Sciatic nerve (tissue), 2 donors: ENCODE measurements at regions not wholly inside any gene's neighbourhood (a gene's known extent, or its start where the extent isn't known, plus 50 kb on each side); places are given as distances from the start of the nearest gene placed in this dataset.
A peak's percentile ranks its signal among the peaks of the same experiment; 100 is the strongest.
"Not testable (repeated sequence)": the region's sequence is repeated elsewhere in the genome, so short reads cannot be mapped to it uniquely, and the experiment has no call there.

Experiments
- ATAC-seq: fragments of 200-7000 bp; cut with Tn5 transposase; one replicate; pipeline ENCODE4 v1.9.1; 2020; ENCODE audit warnings: mild to moderate bottlenecking, moderate library complexity
- DNase-seq: peaks from one replicate; pipeline ENCODE4 v3.0.0-alpha.2; 2020; ENCODE audit warnings: low spot score
- intact Hi-C: fragments of 100-400 bp; cut with DNase I; formaldehyde crosslinking; loops from one replicate; pipeline ENCODE4 v1.14.2; 2022
- donor health status: DM: no; HTN: no; CAD: no.
- donor health status: DM: no; HTN: no; CAD: no.

DNA sequence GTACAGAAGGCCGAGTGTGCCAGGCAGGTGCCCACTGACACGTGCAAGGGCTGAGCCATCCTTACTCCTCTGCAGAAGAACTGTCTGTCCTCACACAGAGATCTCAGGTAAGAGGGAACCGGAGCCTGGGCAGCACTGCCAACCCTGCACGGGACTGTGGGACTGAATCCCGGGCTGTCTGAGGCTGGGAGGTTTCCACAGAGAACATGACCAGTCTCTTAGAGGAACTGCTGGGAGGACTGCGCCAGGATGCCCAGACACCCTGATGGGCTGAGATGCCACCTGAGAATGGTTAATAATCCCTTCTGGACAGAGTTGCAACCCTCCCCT is 302.9 kb upstream of the SFSWAP start:
- no peak for ATAC-seq
- intact Hi-C loops, result no loop called here
- DNase-seq, result no peak

DNA sequence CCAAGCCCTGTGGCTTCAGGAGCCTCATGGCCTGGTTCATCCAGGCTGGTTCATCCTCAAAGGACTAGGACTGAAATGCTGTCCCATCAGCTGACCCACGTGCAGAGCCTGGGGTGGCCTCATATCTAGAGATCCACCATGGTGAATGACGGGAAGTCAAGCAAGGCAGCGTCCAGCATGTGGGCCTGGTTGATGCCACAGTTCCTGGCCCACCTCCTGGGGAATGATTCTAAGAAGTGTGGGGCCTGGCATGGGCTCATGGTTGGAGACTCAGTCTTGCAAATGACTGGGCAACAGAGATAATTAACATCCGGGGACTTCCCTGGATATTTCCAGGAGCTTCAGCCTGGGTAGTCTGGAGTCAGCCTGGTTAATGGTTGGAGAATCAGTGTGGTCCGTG is 302.4 kb upstream of the SFSWAP start:
- intact Hi-C loops, result no loop called here
- DNase-seq (no peak), ATAC-seq (no peak)

DNA sequence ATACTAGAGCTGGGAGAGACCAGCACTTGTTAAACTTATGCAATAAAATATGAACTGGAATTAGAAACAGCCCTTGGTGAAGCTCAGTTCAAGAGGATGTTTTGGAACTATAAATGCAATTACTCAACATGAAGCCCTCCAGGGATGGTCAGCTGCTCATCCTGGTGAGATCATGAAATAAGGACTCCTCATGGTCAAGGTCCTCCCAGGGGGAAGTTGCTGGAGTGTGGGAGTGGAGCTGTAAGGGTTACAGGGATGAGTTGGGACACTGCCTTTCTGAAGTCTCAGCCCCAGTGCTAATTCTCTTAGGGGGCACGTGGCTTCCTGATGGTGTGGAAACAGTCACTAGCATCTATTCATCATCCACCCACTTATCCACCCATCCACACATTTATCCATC is 301.7 kb upstream of the SFSWAP start:
- no peak for DNase-seq
- peak; percentile 56 for ATAC-seq
- intact Hi-C loops, result no loop called here

DNA sequence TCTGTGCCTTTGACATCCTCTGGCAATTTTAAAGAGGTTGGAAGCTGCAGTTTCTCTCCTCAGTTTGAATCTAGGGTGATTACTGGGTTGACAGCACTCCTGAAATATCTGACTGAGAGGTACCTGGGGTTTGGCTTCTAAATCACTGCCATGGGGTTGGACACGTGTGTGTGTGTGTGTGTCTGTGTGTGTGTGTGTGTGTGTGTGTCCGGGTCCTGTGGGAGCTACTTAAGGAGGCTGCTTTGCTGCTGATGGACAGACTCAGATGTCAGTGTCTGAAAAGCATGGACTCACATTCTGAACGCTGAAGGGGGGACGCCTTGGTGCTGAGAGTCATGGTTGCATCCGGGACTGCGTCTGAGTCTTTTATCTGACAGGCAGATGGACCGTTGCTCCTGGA is 299.1 kb upstream of the SFSWAP start:
- DNase-seq, intact Hi-C loops, ATAC-seq: not testable (repeated sequence)

DNA sequence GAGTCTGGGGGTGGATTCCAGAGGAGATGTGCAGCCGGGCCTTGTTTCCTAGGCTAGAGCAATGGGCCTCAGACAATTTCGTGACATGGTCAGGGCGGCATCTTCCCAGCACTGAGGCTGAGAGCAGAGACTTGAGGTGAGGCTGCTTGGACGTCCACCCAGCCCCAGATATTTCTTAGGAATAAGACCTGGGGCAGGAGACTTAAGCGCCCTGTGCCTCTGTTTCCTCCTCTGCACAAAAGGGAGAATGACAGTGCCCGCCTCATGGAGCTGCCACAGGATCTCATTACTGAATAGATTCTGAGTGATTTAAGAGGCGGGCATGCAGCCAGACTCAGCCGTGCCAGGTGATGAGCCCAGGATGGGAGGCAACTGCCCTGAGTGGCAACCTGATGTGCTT is 297.9 kb upstream of the SFSWAP start:
- intact Hi-C loops, result no loop called here
- DNase-seq (no peak), ATAC-seq (no peak)

DNA sequence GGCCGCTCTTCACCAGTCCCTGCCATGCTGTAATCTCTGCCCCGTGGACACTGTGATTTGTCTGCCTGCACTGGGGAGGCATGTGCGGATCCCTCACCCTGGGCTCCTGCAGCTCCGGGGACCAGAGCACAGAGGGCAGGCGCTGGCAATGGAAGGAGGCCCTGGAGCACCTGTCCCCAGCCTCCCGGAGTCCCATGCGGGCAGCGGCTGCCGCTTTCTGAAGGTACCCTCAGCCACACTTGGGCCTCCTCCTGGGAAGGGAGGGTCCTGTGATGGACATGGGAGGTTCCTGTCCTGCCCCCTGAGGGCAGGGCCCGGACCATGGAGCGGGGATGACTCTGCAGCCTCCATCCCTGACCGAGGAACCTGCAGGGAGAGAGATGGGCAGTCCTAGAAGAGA is 297.4 kb upstream of the SFSWAP start:
- DNase-seq (no peak), ATAC-seq (no peak)
- intact Hi-C loops, result no loop called here

DNA sequence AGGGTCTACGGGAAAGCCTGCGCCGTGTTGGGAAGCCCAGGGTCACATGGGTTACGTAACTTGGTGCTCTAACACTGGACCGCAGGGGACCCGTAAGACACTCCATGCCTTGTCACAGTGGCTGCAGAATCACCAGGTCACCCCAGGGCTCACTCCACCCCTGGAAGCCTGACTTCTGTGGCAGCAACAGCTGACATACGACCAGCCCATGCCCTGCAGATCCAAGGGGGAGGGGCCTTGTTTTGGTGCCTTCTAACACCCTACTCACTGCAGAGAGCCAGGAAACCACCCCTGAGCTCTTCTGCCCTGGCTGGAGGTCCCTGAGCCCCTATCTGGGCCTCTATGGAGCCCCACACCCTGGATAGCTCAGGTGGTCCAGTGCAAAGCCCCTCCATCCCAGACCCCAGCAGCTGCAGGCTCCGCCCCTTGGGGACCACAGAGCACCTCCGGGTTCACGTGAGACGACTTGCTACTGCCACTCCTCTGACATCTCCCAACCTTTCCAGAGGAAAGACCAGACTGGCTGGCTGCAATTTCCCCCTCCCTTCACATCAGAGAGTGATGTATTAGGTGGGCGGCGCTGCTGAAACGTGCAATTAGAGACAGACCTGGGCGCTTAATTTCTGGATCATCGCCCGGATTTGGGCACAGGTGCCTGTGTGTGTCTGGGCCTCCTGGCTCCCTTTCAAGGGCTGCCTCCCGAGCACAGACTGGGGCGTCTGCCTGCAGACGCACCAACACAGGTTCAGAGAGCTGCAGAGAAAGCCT is 296.6 kb upstream of the SFSWAP start:
- intact Hi-C loops, DNase-seq, ATAC-seq: not testable (repeated sequence)

DNA sequence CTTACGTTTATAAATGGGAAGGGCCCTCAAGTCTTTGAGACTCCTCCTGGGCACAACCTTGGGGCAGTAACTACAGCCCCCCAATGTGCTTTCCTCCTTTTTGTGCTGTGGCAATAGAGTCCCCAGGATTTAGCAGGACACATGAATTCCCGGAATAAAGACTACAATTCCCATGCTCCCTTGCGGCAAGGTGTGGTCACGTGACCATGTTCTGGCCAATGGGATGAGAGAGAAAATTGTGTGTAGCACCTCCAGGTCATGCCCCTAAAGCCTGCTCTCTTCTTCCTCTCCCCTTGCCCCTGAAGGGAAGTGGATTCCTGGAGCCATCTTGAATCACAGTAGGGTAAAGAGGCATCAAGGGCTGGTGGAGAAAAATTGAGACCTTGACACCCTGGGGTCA is 295.1 kb upstream of the SFSWAP start:
- no peak for ATAC-seq
- intact Hi-C loops, result no loop called here
- DNase-seq, result no peak

DNA sequence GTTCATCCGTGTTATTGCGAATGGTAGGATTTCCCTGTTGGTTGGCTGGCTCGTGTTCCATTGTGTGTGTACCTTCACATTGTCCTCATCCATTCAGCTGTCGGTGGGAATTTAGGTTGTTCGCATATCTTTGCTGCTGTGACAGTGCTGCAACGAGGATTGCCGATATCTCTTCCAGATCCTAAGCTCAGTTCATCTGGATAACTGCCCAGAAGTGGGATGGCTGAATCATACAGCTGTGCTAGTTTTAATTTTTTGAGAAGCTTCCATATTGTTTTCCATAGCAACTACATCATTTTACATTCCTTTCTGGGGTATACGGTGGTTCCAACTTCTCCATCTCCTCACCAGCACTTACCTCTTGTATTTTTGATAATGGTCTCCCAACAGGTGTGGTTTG is 292.8 kb upstream of the SFSWAP start:
- DNase-seq (no peak), ATAC-seq (no peak)
- intact Hi-C loops, result no loop called here

DNA sequence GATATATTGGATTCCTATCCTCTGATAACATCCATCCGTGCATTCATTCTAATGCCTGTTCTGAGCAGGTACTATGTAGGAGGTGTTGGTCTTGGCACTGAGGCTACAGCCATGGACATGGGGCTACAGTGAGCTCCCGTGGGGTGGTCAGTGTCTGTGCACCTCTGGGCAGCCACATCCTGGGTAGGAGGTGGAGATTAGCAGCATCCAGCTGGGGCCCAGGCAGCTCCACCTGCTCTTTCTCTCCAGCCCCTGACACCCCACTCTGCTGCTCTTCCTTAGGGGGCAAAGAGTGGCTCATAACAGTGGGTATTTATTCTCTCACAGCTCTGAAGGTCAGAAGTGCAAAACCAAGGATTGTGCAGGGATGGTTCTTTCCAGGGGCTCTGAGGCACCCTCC is 292.0 kb upstream of the SFSWAP start:
- no peak for ATAC-seq
- no peak for DNase-seq
- intact Hi-C loops, result no loop called here

DNA sequence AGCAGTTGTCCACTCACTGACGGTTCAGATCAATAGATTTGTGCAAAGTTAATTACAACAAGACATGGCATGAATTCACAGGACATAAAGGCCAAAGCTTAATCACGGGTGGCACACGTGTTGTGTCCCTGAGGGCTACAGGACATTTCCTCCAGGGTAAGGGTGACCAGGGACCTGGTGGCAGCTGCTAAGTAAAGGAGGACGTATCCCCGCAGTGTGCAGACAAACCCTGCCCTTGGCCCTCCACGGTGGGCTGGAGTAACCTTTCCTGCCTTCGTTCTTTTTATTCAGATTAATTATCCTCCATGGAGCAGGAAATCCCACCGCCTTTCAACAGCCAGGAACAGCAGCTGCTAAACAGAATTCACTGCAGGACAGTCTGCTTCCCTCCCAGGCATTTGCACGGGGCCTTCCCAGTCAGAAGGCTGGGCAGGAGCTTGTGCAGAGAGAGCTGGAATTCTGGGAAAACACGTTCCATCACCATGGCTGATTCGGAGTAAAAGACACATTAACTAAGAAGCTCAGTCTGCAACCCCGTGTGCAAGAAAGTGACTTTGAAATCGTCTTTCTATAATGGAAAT is 289.9 kb upstream of the SFSWAP start:
- intact Hi-C loops, result no loop called here
- no peak for ATAC-seq
- no peak for DNase-seq

DNA sequence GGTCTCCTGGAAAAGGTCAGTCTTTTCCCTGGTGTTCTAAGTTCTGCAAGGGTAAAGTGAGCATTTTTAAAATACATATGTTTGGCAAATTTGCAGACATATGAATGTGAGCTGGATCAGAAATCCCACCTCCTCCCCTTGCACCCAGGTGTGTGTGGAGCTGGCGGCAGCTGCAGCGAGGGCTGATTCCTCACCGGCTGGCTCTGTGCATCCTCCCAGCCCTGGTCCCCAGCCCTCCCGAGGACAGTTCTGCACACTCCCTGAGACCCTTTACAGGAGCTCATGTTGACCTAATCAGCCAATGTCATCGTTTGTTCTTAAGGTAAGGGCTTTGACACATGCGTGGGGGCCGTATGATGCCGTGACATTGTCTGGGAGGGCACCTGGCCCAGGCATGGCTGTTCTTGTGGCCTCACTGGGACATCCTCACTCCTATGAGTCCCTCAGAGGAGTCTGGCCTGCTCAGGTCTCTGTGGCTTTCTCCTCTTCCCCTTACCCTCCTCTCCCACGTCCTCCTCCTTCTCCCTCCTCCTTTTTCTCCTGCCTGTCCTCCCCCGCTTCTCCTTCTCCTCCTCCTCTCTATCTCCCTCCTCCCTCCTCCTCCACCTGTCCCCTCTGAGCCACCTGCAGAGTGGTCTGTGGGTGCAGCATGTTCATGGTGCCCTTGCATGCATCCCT is 289.2 kb upstream of the SFSWAP start:
- intact Hi-C loops, result no loop called here
- no peak for ATAC-seq
- no peak for DNase-seq

DNA sequence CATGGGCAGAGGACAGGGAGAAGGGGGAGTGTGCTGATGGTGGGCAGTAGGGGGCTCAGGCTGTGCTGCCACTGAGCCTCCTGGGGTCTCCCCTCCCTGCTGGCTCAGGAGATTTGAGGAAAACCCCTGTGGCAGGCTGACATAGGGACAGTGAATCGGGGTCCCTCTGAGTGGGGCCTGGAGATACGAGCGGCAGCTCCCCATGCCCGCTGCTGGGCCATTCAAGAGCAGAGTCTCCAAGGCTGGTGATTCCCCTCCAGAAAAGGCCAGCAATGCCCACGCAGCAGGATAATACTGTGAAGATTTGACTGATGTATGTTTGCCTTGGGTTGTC is 288.7 kb upstream of the SFSWAP start:
- ATAC-seq (no peak), DNase-seq (no peak)
- intact Hi-C loops, result no loop called here

DNA sequence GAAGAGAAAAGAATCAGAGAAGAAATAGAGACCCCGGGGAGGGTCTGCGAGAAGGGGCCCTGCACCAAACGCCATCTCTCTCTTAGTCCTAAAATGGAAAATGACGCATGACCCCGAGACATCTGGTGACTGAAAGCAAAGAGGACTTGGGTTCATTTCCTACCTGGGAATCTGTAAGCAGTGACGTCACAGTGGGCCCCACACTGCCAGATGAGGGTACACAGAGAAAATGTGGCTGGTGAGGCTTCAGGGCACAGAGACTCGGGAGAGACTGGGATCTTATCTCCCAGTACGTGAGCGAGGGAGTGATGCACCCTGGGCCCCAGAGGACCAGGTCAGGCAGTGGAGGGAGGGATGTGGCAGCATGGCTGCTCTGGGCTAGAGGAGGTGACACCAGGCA is 288.1 kb upstream of the SFSWAP start:
- DNase-seq, result no peak
- intact Hi-C loops, result no loop called here
- ATAC-seq, result no peak

DNA sequence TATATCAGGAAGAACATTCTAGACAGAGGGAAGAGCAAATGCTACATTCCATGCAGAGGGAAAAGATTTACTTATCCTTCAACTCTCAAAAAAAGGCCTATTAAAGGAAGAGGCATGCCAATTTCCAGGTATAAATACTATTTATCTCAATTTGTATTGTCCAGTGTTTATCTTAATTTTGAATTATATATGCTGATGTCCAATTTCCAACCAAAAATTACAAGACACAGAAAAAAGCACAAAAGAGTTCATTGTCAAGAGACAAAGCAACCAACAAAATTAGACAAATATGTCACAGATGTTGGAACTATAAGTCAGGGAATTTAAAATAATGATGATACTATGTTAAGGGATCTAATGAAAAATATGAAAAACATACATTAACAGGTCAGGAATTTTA is 286.6 kb upstream of the SFSWAP start:
- intact Hi-C loops, result no loop called here
- no peak for DNase-seq
- ATAC-seq, result no peak

DNA sequence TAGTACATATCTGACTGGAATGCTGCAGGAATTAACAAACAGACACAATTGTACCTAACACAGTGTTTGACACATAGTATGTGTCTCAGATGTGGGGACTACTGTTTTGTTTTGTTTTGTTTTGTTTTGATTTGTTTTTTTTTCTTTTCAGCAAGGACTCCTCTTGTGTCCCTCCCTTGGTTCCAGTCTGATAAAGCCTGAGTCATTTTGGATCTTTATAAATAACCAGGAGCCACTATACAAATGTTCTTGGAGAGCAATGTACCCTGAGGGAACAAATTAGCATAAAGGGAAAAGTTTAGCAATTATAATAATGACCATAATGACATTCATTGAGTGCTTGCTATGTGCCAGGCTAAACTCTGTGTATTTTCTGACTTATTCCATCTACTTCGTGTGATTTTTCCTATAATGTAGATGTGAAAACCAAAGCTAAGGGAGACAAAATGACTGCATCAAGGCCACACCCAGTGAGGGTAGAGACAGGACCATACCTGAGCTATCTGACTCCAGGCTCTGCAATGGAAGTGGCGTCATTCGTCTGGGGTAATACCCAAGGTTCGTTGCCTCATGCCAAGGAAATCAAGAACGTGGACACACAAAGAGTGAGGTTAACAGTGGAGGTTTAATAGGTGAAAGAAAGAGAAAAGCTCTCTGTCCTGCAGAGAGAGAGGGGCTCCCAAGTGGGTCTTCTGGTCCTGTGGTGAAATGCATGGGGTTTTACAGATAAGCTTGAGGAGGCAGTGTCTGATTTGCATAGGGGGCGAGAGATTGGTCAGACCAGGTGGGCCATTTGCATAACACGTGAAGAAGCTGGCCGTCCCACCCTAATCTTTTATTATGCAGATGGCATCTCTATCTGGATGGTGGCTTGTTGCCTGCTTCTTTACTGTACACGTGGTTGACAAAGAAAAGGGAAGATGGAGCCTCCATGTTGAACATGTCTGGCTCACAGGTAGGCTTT is 285.5 kb upstream of the SFSWAP start:
- no peak for DNase-seq
- intact Hi-C loops, result no loop called here
- ATAC-seq, result no peak

DNA sequence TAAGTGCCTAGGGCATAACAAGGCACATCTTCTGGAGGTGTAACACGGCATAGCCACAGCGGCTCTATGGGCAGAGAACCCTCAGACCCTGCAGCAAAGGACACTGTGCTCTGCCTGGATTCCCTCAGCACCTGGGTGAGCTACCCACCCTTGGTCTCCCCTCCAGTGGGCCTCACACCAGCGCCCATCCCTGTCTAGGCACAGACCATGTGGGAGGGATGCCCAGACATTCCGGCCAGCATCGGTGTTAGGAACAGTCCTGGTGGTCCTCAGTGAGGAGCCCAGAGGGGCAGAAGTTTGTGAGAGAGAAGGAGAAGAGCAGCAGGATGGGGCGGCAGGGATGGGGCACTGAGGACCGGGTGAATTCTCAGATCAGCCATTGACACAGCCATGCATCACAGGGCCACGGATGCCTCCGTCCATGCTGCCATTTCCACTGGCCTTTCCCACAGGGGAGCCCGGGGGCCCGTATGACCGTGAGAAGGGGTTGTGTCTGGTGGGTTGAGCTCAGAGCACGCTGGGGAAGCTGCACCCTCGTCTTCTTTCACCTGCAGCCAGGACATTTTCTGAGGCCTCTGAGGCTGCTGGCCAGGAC is 282.7 kb upstream of the SFSWAP start:
- intact Hi-C loops, result no loop called here
- DNase-seq, result peak; percentile 26
- ATAC-seq, result no peak

DNA sequence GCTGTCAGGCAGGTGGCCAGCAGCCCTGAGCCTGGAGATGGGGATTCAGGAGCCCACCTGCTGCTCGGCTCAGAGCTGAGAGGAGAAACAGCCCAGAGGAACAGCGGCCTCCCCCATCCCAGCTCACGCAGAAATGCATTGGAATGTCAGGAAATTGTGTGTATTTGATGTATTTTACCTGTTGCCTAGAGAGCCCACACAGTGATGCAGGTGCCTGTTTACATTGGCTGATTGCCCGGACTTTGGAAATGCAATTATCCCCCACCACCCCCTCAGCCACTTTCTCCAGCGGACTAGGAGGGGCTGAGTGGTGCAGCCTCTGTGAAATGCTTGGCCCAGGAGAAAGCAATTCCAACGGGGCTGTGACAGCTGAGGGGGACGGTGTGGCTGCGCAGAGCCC is 281.7 kb upstream of the SFSWAP start:
- ATAC-seq, intact Hi-C loops, DNase-seq: not testable (repeated sequence)

DNA sequence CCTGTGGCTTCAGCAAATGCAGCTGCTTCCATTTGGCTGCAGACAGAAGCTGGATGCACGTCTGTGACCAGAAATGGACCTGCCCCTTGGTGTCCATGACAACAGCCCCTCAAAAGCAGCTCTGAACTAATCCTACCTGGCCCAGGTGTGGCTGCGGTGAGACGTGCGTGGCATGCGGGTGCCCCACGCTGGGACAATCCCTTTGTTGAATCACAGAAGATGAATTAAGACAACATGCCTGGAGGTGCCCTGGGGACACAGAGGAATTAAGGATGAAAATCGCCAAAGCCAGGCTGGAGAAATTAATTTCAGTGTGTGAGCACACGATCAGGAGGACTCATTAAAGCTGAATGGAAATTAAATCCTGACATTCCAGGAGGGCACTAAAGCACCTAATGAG is 281.2 kb upstream of the SFSWAP start:
- ATAC-seq, intact Hi-C loops, DNase-seq: not testable (repeated sequence)
